NB4 (cell line): ENCODE measurements at regions not wholly inside any gene's neighbourhood (a gene's known extent, or its start where the extent isn't known, plus 50 kb on each side); places are given as distances from the start of the nearest gene placed in this dataset.

ENCODE experiments used
- DNase-seq: peaks from one replicate; pipeline ENCODE4 v3.0.0; 2010; ENCODE audit warnings: low read depth
- H3K4me3 ChIP-seq: one replicate; pipeline ENCODE4 v1.5.1; 2011; ENCODE audit warnings: mild to moderate bottlenecking, low read depth, low read length, moderate library complexity
- MAX ChIP-seq: IDR thresholded peaks from 2 replicates; pipeline ENCODE4 v1.6.1; 2011; ENCODE audit warnings: low read depth, low read length
- MYC ChIP-seq: IDR thresholded peaks from 2 replicates; pipeline ENCODE4 v1.6.1; 2011; ENCODE audit warnings: low read depth, low read length
- POLR2A ChIP-seq: IDR thresholded peaks from 2 replicates; pipeline ENCODE4 v1.6.1; 2011; ENCODE audit warnings: mild to moderate bottlenecking; ENCODE audit not compliant: insufficient read length; ENCODE audit errors: extremely low read depth
- TF ChIP-seq, protein P1 (sequence below): IDR thresholded peaks from one replicate; pipeline ENCODE4 v1.5.1; 2012; ENCODE audit warnings: low read depth, low read length

GRCh38 chr12:123056053-123056452, 75.6 kb downstream of the ARL6IP4 start:
- DNase-seq: no peak
- H3K4me3 ChIP-seq: no peak overlapping the region

DNA sequence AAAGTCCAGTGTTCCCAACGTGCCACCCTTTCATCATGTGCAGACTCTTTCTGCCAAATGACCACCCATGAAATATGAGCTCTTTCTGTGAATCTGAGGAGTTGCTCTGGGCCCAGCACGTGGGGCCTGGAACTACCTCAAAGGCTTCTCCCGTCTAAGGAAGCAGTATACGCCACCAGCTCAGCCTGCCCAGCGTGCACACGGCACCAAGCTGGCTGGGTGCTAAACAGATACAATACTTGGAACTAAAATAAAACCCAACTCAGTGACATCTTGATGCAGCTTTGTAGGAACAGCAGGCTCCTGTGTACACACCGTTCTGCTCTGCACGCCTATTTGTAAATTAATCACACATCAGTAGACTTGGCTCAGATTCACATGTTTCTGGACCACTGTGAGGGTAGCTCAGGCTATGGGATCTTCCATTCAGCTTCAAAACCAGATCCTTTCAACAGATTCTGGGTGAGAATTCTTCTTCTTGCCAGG, 74.8 kb downstream of the ARL6IP4 start:
- H3K4me3 ChIP-seq: no peak overlapping the region
- TF ChIP-seq MAX: no peak
- no peak for TF ChIP-seq MYC
- TF ChIP-seq, protein P1, sequence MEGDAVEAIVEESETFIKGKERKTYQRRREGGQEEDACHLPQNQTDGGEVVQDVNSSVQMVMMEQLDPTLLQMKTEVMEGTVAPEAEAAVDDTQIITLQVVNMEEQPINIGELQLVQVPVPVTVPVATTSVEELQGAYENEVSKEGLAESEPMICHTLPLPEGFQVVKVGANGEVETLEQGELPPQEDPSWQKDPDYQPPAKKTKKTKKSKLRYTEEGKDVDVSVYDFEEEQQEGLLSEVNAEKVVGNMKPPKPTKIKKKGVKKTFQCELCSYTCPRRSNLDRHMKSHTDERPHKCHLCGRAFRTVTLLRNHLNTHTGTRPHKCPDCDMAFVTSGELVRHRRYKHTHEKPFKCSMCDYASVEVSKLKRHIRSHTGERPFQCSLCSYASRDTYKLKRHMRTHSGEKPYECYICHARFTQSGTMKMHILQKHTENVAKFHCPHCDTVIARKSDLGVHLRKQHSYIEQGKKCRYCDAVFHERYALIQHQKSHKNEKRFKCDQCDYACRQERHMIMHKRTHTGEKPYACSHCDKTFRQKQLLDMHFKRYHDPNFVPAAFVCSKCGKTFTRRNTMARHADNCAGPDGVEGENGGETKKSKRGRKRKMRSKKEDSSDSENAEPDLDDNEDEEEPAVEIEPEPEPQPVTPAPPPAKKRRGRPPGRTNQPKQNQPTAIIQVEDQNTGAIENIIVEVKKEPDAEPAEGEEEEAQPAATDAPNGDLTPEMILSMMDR: no peak
- TF ChIP-seq POLR2A: no peak
- DNase-seq: no peak

More at GRCh38 chr12:123056053-123056452, 75.6 kb downstream of the ARL6IP4 start:
- TF ChIP-seq, protein P1: no peak
- no peak for TF ChIP-seq POLR2A
- TF ChIP-seq MYC: no peak
- TF ChIP-seq MAX: no peak

DNA sequence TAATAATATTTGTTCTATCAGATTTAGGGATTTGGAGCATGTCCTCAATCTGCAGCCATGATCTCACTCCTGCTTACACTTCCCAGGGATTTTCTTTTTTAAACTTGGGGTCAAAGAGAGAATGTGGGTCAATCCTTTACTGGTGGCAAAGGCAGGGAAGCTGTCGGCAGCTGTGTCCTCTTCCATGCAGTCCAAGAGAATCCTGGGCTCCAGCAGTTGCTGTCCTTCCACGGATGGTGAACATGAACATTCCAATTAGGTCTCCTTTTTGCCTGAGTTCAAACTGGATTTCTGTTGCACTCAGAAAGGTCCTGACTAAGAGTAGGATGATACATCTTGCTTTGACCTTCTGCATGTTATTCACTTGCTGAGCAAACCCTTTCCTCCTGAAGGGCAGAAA, 73.9 kb downstream of the ARL6IP4 start:
- H3K4me3 ChIP-seq: no peak overlapping the region
- TF ChIP-seq, protein P1: no peak
- no peak for TF ChIP-seq MAX
- DNase-seq: no peak

- TF ChIP-seq, protein P1: no peak
- TF ChIP-seq POLR2A (no peak), MYC (no peak), MAX (no peak)
- DNase-seq: no peak
Measured at GRCh38 chr12:123051556-123051955, 71.1 kb downstream of the ARL6IP4 start.

GRCh38 chr12:123050913-123051312, 70.4 kb downstream of the ARL6IP4 start:
- no peak overlapping the region for H3K4me3 ChIP-seq
- TF ChIP-seq, protein P1: no peak
- TF ChIP-seq MYC: no peak
- peak; percentile 56 for DNase-seq

More at GRCh38 chr12:123051556-123051955, 71.1 kb downstream of the ARL6IP4 start:
- H3K4me3 ChIP-seq: no peak overlapping the region

- TF ChIP-seq, protein P1: no peak
- TF ChIP-seq MYC (no peak), POLR2A (no peak), MAX (no peak)
- no peak for DNase-seq
- no peak overlapping the region for H3K4me3 ChIP-seq
Measured at GRCh38 chr12:123050331-123050831, 69.9 kb downstream of the ARL6IP4 start.
